ENCODE measurements at regions not wholly inside any gene's neighbourhood (a gene's known extent, or its start where the extent isn't known, plus 50 kb on each side); places are given as distances from the start of the nearest gene placed in this dataset.
"Not testable (repeated sequence)": the region's sequence is repeated elsewhere in the genome, so short reads cannot be mapped to it uniquely, and the experiment has no call there.

- not testable (repeated sequence) for DNase-seq
These were observed 4454.9 kb upstream of the TPTE start for GRCh38 chr21:6066320-6066985.

- DNase-seq = not testable (repeated sequence)
These were observed 4453.1 kb upstream of the TPTE start for GRCh38 chr21:6068098-6068831.

GRCh38 chr21:6070213-6070612, 4451.2 kb upstream of the TPTE start:
- DNase-seq = not testable (repeated sequence)

- not testable (repeated sequence) for DNase-seq
These were observed 4448.7 kb upstream of the TPTE start for GRCh38 chr21:6072691-6073090.

- DNase-seq = not testable (repeated sequence)
These were observed 4447.2 kb upstream of the TPTE start for GRCh38 chr21:6073993-6074705.

- DNase-seq = not testable (repeated sequence)
These were observed 4446.4 kb upstream of the TPTE start for GRCh38 chr21:6074935-6075334.

GRCh38 chr21:6075627-6076208, 4445.7 kb upstream of the TPTE start:
- not testable (repeated sequence) for DNase-seq

- not testable (repeated sequence) for DNase-seq
These were observed 4444.0 kb upstream of the TPTE start for GRCh38 chr21:6077358-6077757.

- not testable (repeated sequence) for DNase-seq
These were observed 4442.5 kb upstream of the TPTE start for GRCh38 chr21:6078902-6079301.

- DNase-seq = not testable (repeated sequence)
These were observed 4440.3 kb upstream of the TPTE start for GRCh38 chr21:6080941-6081655.

GRCh38 chr21:6082166-6082565, 4439.2 kb upstream of the TPTE start:
- DNase-seq = not testable (repeated sequence)

- DNase-seq = not testable (repeated sequence)
These were observed 4437.7 kb upstream of the TPTE start for GRCh38 chr21:6083574-6084120.

GRCh38 chr21:6086038-6086437, 4435.3 kb upstream of the TPTE start:
- not testable (repeated sequence) for DNase-seq

- not testable (repeated sequence) for DNase-seq
These were observed 4433.7 kb upstream of the TPTE start for GRCh38 chr21:6087579-6088178.

- not testable (repeated sequence) for DNase-seq
These were observed 4431.0 kb upstream of the TPTE start for GRCh38 chr21:6090286-6090908.

- not testable (repeated sequence) for DNase-seq
These were observed 4429.9 kb upstream of the TPTE start for GRCh38 chr21:6091335-6092027.

GRCh38 chr21:6092401-6092800, 4429.0 kb upstream of the TPTE start:
- DNase-seq = not testable (repeated sequence)

GRCh38 chr21:6093419-6093818, 4428.0 kb upstream of the TPTE start:
- not testable (repeated sequence) for DNase-seq

- not testable (repeated sequence) for DNase-seq
These were observed 4427.5 kb upstream of the TPTE start for GRCh38 chr21:6093870-6094269.

GRCh38 chr21:6095304-6095703, 4426.1 kb upstream of the TPTE start:
- DNase-seq = not testable (repeated sequence)
